Activated CD4-positive, alpha-beta T cell treated with anti-CD3 and anti-CD28 coated beads, Interleukin-2, Interleukin-6, amounts not matched to agents 100 ng/mL and 50 ng/mL, durations not matched to agents 16 hours and 8 hours (primary cell): ENCODE measurements at regions not wholly inside any gene's neighbourhood (a gene's known extent, or its start where the extent isn't known, plus 50 kb on each side); places are given as distances from the start of the nearest gene placed in this dataset.
"Not testable (repeated sequence)": the region's sequence is repeated elsewhere in the genome, so short reads cannot be mapped to it uniquely, and the experiment has no call there.

Experiments
- DNase-seq: peaks from one replicate; pipeline ENCODE4 v3.0.0-alpha.2; 2020

DNA sequence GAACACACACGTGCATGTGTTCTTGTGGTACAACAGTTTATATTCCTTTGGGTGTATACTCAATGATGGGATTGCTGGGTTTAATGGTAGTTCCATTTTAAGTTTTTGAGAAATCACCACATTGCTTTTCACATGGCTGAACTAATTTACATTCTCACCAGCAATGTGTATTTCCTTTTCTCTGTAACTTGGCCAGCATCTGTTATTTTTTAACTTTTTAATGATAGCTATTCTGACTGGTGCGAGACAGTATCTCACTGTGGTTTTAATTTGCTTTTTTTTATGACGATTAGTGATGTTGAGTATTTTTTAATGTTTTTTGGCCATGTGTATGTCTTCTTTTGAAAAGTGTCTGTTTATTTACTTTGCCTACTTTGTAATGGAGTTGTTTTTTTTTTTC lies 256.6 kb downstream of the ZWINT start:
- DNase-seq, result no peak

DNA sequence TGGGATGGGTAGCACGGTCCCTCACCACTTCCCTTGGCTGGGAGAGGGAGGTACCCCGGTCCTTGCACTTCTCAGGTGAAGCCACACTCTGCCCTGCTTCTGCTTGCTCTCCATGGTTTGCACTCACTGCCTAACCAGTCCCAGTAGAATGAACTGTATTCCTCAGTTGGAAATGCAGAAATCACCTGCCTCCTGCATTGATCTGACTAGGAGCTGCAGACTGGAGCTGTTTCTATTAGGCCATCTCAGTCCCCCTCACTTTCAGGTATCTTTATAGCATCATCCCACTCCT lies 264.9 kb downstream of the ZWINT start:
- no peak for DNase-seq

DNA sequence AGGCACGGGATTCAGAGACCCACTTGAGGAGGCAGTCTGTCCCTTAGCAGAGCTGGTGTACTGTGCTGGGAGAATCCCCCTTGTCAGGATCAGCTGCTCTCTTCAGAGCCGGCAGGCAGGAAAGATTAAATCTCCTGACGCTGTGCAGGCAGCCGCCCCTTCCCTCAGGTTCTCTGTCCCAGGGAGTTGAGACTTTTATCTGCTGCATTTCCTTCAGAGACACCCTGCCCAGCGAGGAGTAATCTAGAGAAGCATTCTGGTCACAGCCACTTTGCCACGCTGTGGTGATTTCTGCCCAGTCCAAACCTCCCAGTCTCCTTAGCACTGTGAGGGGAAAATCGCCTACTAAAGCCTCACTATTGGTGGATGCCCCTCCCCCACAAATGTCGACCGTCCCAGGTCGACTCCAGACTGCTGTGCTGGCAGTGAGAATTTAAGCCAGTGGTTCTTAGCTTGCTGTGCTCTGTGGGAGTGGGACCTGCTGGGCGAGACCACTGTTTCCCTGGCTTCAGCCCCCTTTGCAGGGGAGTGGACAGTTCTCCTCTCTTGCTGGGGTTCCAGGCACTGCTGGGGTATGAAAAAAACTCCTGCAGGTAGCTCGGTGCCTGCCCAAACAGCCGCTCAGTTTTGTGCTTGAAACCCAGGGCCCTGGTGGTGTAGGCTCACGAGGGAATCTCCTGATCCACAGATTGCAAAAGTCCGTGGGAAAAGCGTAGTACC lies 265.4 kb downstream of the ZWINT start:
- no peak for DNase-seq

DNA sequence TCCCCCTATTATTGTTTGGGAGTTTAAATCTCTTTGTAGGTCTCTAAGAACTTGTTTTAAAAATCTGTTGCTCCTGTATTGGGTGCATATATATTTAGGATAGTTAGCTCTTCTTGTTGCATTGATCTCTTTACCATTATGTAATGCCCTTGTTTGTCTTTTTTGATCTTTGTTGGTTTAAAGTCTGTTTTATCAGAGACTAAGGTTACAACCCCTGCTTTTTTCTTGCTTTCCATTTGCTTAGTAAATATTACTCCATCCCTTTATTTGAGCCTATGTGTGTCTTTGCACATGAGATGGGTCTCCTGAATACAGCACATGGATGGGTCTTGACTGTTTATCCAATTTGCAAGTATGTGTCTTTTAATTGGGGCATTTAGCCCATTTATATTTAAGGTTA lies 267.4 kb downstream of the ZWINT start:
- DNase-seq, result not testable (repeated sequence)

DNA sequence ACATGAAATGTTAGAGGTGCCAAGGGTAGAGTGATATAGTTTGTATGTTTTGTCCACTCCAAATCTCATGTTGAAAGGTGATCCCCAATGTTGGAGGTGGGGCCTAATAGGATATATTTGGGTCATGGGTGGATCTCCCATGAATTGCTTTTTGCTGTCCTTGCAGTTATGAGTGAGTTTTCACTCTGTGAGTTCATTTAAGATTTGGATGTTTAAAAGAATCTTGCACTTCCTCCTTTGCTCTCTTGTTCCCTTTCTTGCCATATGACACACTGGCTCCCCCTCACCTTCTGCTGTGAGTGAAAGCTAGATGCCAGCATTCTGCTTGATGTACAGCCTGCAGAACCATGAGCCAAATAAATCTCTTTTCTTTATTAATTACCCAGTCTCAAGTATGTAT lies 269.2 kb downstream of the ZWINT start:
- DNase-seq, result no peak

DNA sequence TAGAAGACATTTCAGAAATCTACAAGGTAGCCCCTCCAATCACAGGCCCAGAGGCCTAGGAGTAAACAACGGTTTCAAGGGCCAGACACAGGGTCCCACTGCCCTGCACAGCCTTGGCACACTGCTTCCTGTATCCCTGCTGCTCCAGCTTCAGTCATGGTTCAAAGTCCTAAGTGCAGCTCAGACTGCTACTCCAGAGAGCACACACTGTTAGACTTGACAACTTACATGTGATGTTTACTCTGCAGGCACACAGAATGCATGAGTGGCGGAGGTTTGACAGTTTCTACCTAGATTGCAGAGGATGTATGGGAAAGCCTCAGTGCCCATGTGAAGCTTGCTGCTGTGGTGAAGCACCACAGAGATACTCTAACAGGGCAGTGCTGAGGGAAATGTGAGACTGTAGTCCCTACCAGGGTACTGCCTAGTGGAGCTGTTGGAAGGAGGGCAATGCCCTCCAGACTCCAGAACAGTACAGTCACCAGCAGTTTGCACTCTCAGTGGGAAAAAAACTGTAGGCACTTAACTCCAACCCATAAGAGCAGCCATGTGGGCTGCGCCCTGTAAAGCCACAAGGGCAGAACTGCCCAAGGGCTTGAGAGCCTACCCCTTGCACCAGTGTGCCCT lies 270.0 kb downstream of the ZWINT start:
- DNase-seq, result no peak

DNA sequence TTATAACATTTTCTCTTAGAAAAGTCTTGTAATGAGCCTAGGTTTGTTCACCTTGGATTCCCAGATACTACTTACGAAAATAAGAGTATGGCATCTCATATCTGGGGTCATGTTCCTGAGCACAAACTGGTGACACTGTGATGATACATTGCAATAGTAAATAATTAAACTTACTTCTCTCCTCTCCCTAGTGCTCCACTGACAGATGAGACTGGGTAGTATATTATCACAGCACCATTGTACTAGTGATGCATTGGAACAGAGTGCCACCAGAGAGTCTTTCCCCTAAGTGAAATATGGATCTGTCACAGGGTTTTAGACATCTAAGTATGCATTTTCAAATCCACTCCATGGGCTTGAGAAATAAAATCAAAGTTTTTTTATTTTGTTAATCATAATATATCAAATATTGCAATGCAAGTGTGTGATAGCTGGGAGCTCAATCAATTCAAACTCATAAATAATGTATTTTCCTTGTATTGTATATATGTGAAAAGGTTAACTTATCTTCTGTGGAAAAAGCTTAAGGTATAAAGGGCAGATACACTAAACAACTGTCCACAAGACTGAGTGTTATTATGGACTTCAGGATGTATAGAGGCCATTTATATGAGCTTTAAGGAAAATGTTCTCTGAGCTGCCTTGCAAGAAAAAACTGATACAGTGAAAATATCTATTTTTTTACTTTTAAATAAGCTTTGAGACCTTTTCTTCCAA lies 275.5 kb downstream of the ZWINT start:
- DNase-seq, result no peak

DNA sequence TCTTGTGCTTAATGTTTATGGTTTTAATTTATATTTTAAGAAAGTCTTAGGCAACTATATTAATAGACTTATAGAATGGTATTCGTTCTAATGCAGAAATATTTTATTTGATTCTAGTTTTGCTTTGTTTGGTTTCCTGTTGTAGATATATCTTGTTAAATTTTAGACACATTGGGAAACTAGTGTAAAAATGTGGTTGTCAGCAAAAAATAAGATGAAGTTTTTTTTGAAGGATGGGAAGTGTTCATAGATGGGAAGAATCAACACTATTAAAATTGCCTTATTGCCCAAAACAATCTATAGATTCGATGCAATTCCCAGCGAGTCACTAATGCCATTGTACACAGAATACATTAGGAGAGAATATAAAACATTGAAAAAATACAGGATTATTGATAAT lies 278.9 kb downstream of the ZWINT start:
- DNase-seq, result no peak

DNA sequence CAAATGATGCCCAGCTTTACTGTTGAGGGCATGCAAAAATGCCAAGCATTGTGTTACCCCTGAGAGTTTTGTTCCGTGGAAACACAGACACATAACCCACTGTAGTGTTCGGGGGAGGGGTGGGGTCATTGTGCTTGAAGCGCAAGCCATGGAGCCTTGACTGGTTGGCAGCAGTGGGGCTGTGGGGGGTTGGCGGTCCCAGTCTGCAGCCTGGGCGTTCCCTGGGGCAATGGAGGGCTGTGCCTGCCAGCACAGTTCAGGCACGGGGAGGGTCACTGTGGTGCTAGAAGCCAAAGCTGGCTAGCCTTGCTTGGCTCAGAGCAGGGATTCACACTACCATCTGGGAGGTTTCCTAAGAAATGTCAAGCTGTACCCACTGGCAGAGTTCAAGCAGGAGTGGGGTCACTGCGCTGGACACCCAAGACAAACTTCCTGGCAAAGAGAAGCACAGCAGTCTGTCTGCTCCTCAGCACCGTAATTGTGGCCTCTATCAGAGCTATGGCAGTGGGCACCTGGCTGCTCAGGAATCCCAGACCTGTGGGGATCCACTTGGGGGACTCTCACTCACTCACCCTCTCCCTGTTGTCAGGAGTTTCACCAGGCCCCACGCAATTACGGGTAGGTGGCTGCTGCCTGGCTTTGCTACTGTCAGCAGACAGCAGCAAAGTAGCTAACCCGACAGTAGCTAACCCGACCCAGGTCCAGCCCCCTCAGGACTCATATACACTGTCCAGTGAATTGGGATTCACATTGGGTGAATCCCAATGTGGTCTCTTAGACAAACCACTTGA lies 292.4 kb downstream of the ZWINT start:
- DNase-seq, result no peak

DNA sequence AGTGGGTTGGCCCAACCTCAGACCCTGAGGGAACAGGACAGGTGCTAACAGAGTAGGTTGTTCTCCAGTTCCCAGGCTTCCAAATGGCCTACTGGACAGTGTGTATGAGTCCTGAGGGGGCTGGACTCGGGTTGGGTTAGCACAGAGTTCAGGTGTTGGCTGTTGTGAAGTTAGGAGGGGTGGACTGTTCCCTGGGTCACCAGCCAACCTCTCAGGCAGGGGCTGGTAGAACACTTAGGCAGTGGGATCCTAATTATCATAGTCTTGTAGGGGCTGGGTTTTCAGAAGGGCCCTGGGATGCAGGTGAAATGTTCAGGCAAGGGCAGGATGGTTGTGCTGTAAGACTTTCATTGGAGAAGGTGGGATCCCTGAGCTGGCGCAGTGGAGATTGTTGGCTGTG lies 293.0 kb downstream of the ZWINT start:
- no peak for DNase-seq

DNA sequence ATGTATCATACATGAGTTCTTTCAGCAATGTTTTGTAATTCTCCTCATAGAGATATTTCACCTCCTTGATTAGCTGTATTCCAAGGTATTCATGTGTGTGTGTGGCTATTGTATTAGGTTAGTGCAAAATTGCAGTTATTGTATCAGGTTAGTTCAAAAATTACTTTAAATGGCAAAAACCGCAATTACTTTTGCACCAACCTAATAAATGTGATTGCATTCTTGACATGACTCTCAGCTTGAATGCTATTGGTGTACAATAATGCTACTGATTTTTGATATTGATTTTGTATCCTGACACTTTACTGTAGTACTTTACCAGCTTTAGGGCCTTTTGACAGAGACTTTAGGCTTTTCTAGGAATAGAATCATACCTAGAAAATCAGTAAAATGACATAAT lies 297.4 kb downstream of the ZWINT start:
- DNase-seq, result no peak

DNA sequence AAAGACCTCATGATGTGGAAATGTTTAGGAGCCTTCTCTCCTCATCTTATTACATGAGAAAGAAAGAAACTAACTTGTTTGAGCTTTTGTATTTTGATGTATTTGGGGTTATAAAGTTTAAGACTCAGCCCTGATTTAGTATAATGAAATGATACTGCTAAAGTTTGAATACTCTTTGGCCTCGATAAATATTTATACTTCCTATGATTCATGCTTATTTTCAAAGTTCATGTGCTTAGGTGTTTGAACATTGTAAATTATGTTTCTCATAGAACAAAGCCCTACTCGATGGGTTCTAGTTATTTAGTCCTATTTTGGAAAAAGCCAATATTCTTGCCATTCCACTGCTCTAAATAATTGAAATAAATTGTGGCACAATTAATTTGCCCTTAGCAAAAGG lies 303.2 kb downstream of the ZWINT start:
- DNase-seq, result no peak

DNA sequence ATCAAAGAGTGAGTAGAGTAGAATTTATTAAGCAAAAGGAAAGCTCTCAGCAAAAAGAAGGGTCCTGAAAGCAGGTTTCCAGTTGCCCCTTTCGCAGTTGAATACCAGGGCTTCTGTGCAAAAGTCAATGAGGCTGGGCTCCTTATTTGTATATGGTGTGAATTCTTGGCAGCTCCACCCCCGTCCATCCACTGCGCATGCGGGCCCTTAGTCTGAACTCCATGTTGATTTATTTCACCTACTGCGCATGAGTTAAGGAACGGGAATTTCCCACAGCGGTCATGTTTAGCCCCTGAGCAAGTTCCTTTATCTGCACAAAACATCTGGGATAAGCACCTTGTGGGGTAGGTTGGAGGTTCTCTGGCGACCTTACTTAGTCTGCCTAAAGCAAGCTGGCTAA lies 325.6 kb downstream of the ZWINT start:
- no peak for DNase-seq

DNA sequence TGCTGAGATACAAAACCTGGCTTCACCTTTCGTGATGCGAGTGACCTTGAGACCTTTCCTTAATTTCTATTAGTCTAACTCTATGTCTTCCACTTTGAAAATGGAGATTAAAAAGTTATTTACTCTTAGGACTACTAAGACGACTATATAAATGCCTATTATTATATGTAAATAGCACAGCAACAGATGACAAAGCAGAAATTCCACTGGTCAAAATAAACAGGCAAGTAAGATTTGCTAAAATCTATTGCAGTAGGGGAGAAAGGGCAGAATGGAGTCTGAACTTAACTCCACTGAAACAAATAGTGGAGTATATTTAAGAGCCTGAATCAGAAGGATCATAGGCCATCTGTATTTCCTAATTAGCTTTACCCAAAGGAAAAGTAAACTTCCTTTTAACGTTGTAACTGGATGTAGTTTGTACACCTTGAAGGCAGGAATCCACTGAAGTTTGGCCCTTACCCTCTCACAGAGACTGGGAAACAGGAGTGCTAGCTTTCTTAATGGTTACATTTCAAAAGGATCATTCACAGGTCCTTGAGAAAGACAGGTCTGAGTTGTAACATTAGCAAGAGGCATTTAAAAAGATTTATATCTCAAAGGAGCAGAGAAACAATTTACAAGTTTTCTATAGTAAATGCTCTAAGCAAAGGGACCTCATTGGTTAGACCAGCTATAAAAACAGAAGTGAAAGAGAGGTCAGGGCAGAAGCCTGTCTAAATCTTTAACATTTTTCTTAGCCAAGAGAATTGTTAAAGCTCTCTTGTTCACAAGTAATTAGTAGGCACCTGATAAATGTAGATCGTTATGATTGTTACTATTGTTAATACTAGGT lies 332.5 kb downstream of the ZWINT start:
- no peak for DNase-seq

DNA sequence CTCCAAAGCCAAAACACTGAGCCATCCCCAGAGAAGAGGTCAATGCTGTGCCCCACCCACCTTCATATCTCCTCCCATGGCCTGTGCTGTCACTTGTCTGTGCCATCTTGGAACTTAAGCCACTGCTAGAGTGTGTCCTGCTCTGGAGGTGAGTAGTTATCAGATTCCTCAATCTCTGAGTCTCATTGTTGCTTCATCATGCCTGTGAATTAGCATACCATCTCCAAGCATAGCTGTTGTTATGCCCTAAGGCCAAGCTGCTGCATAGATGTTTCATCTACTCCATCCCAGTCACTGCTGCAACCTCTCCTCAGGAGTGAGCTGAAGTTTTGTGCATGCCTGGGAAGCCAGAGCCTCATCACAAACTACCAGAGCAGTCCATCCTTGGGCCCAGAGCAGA lies 349.0 kb downstream of the ZWINT start:
- no peak for DNase-seq

DNA sequence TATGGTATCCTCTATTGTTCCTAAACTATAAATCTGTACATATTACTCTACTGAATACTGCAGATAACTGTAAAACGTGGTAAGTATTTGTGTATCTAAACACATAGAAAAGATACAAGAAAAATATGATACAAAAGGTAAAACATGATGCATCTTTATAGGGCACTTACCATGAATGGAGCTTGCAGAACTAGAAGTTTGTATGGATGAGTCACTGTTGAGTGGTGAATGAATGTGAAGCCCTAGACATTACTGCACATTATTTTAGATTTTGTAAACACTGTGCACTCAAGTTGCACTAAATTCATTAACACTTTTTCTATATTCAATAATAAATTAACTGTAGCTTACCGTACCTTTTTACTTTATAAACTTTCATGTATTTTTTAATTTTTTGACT lies 357.5 kb downstream of the ZWINT start:
- DNase-seq, result no peak

DNA sequence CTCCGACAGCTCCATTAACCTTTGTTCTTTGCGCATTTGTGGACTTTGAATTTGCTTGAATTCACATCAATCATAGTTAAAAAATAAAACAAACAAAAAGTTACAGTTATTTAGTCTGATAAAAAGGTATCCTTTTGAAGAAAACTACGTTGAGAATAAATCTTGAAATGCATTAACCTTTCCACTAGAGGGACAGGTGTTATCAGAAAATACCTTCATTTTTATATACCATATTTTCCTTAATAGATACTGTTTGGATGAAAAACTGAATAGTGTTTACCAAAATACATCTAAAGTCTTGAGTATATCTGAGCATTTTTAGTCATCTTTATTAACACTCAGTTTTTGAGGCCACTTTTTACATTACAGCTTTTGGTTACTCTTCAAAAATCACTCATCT lies 371.9 kb downstream of the ZWINT start:
- no peak for DNase-seq

DNA sequence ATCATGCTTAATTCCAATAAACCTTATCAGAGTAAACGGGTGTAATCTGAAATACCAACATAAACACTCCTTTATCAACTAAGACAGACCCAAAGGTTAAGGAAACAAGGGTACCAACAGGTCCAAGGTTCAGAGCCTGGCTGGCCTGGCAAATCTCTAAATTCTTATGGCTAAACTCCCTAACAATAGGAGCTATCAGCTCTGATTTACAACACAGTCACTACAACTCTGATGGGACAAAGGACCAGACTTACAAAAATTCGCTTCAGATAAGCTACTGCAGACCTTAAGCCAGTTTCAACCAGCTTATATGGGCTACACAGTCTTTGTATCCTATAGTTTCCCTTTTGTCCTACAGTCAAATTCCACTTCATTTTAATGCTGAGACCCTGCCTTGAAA lies 381.9 kb downstream of the ZWINT start:
- DNase-seq, result no peak

DNA sequence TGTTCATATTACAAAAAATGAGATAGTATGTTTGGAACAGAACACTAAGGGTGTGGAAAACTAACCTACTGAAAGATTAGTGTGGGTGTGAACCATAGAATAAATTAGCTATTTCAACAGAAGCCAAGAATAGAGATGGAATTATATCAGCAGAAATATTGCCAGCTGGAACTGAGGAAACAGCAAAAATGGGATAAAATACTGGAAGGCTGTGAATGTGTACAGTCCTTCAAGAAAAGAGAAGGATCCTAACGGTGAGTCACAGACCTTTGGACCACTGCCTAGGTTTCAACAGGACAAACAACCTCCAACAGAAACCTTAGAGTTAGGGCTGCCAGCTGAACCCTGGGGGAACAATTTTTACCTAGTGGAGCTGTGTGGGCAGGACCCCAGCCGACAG lies 395.0 kb downstream of the ZWINT start:
- no peak for DNase-seq

DNA sequence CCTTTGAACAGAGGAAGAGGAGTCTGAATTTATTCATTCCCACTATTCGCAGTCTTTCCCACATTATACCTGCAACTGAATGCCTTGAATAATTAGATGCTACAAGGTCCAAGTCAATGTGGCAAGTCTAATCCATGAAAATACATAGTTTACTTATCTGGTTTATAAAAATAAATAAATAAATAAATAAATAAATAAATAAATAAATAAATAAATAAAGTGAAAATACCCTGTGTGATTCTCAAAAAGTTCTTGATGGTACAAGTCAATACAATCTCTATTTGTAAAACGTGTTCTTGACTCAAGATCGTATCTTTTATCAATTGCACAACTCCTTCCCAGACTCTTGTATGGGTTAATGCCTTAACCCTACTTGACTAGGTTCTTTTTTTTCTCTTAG lies 417.7 kb downstream of the ZWINT start:
- no peak for DNase-seq

DNA sequence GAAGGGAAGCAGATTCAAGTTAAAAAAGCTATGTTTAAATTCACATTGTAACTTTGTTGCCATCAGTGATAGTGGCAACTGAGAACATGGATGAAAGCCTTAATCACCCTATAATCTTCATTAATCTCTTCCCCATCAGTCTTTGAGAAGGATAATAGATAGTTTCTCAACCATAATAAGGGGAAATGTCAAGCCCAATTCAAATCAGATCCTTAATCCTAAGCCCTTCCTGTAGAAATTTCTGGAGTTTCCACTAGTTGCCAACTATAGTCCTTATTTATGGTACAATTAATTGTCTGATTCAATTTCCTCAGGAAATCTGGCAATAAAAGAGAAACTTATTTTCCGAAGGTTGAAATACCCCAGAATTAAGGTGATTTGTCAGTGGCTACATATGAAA lies 431.8 kb downstream of the ZWINT start:
- no peak for DNase-seq

DNA sequence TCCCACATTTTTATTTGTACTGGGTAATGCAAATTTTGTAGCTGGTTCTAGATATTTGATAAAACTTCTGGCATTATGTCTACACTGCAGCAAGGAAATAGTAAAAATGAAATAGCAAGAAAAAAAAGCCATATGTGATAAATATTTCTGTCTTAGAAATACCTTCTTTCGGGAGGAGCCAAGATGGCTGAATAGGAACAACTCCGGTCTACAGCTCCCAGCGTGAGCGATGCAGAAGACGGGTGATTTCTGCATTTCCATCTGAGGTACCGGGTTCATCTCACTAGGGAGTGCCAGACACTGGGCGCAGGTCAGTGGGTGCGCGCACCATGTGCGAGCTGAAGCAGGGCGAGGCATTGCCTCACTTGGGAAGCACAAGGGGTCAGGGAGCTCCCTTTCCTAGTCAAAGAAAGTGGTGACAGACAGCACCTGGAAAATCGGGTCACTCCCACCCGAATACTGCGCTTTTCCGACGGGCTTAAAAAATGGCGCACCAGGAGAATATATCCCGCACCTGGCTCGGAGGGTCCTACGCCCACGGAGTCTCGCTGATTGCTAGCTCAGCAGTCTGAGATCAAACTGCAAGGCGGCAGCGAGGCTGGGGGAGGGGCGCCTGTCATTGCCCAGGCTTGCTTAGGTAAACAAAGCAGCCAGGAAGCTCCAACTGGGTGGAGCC lies 461.4 kb downstream of the ZWINT start:
- DNase-seq, result not testable (repeated sequence)
